Breast epithelium (tissue), 4 donors: ENCODE measurements at regions not wholly inside any gene's neighbourhood (a gene's known extent, or its start where the extent isn't known, plus 50 kb on each side); places are given as distances from the start of the nearest gene placed in this dataset.
A peak's percentile ranks its signal among the peaks of the same experiment; 100 is the strongest.

Source experiments
- DNase-seq, 2 donors: peaks; one replicate each; pipeline ENCODE4 v3.0.0-alpha.2; 2019; ENCODE audit warnings: low spot score in 2 of 2
- H3K27ac ChIP-seq, 2 donors: fragments of 200-600 bp; sonication (generic) in 1 of 2; one replicate each; pipeline ENCODE4 v1.5.1; 2016 to 2019; ENCODE audit warnings: mild to moderate bottlenecking in 1 of 2
- H3K27me3 ChIP-seq, 2 donors: fragments of 200-600 bp; sonication (generic) in 1 of 2; one replicate each; pipeline versions ENCODE4 v1.5.1 to v1.6.0; 2017 to 2019; ENCODE audit warnings: control low read depth in 1 of 2, mild to moderate bottlenecking in 1 of 2
- H3K36me3 ChIP-seq: fragments of 200-600 bp; one replicate; pipeline ENCODE4 v1.5.1; 2019
- H3K4me1 ChIP-seq, 2 donors: fragments of 200-600 bp; sonication (generic); one replicate each; pipeline ENCODE4 v1.5.1; 2016 to 2019; ENCODE audit warnings: control low read depth in 1 of 2
- H3K4me3 ChIP-seq, 3 donors: fragments of 200-600 bp; sonication (generic); 1 replicate in 2 of 3; 2 replicates in 1 of 3; pipeline ENCODE4 v1.5.1; 2016 to 2019; ENCODE audit warnings: mild to moderate bottlenecking in 3 of 3, moderate library complexity in 2 of 3
- H3K9me3 ChIP-seq, 2 donors: fragments of 200-600 bp; sonication (generic) in 1 of 2; one replicate each; pipeline ENCODE4 v1.5.1; 2016 to 2019; ENCODE audit warnings: control low read depth in 1 of 2
- POLR2A ChIP-seq: fragments of 450-650 bp; IDR thresholded peaks from one replicate; pipeline ENCODE4 v1.6.1; 2016; ENCODE audit warnings: antibody characterized with exemption, mild to moderate bottlenecking, moderate library complexity
- POLR2AphosphoS5 ChIP-seq, 3 donors: sonication (generic); formaldehyde crosslinking; IDR thresholded peaks; one replicate each; pipeline ENCODE4 v1.6.1; 2017; ENCODE audit warnings: antibody characterized with exemption in 3 of 3
- intact Hi-C: fragments of 100-400 bp; cut with DNase I; formaldehyde crosslinking; loops from one replicate; pipeline ENCODE4 v1.15.1; 2023; ENCODE audit warnings: low total_unique reads
- TF ChIP-seq, protein P1 (sequence below), 3 donors: fragments of 450-650 bp; IDR thresholded peaks; one replicate each; pipeline ENCODE4 v1.5.1; 2016 to 2017; ENCODE audit warnings: antibody characterized with exemption in 3 of 3, mild to moderate bottlenecking in 3 of 3, moderate library complexity in 3 of 3

DNA sequence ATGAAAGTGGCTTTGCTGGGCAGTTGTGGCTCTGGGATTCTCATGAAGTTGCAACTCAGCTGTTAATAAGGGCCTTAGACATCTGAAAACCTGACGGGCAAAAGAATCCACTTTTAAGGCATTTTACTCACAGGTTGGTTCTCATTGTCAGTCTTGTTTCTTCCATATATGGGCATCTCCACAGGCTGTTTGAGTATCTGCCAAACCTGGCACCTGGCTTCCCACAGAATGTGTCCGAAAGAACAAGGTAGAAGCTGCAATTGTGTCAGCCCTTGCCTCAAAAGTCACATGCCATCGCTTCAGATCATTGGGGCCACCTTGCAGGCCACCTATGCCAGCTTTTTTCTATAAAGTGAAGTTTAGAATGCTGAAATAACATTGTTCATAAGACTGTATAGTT lies 102.4 kb downstream of the KCTD12 start:
- peak in 1 of 2 donors; percentile 42 for DNase-seq
- no peaks in the 10 kb centered on the region for H3K36me3 ChIP-seq
- no peak overlapping the region for H3K4me3 ChIP-seq
- no peaks in the 10 kb centered on the region for H3K4me1 ChIP-seq
- no peak for TF ChIP-seq POLR2A
- no peak for TF ChIP-seq POLR2AphosphoS5 (IDR thresholded peaks at IDR 0.05)
- TF ChIP-seq, protein P1, sequence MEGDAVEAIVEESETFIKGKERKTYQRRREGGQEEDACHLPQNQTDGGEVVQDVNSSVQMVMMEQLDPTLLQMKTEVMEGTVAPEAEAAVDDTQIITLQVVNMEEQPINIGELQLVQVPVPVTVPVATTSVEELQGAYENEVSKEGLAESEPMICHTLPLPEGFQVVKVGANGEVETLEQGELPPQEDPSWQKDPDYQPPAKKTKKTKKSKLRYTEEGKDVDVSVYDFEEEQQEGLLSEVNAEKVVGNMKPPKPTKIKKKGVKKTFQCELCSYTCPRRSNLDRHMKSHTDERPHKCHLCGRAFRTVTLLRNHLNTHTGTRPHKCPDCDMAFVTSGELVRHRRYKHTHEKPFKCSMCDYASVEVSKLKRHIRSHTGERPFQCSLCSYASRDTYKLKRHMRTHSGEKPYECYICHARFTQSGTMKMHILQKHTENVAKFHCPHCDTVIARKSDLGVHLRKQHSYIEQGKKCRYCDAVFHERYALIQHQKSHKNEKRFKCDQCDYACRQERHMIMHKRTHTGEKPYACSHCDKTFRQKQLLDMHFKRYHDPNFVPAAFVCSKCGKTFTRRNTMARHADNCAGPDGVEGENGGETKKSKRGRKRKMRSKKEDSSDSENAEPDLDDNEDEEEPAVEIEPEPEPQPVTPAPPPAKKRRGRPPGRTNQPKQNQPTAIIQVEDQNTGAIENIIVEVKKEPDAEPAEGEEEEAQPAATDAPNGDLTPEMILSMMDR (IDR thresholded peaks at IDR 0.05) = no peak
- H3K9me3 ChIP-seq = no peaks in the 10 kb centered on the region
- H3K27me3 ChIP-seq = no peaks in the 10 kb centered on the region
- intact Hi-C loops = no loop called here
- H3K27ac ChIP-seq = no peak overlapping the region

DNA sequence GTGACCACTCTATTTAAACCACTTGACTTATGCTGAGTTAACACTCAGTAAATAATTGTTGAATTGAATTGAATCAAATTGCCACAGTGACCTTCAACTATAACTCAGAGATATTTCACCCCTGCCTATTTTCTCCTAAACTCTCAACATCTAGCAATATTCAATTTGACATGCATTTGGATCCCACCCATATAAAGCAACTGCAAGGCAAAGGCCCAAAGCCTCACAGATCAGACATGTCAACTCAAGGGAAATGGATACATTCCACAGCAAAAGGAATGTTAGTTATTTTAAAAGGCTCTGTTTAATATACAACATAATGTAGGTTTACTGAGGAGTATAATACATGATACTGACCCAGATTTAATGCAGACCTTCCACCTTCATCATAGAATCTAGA lies 107.4 kb downstream of the KCTD12 start:
- H3K36me3 ChIP-seq = no peaks in the 10 kb centered on the region
- no peak overlapping the region for H3K27ac ChIP-seq
- no peaks in the 10 kb centered on the region for H3K27me3 ChIP-seq
- H3K4me3 ChIP-seq = no peak overlapping the region
- intact Hi-C loops = no loop called here
- no peaks in the 10 kb centered on the region for H3K9me3 ChIP-seq
- no peaks in the 10 kb centered on the region for H3K4me1 ChIP-seq
- TF ChIP-seq, protein P1 (IDR thresholded peaks at IDR 0.05) = no peak
- no peak for TF ChIP-seq POLR2A
- TF ChIP-seq POLR2AphosphoS5 (IDR thresholded peaks at IDR 0.05) = no peak
- DNase-seq = no peak

DNA sequence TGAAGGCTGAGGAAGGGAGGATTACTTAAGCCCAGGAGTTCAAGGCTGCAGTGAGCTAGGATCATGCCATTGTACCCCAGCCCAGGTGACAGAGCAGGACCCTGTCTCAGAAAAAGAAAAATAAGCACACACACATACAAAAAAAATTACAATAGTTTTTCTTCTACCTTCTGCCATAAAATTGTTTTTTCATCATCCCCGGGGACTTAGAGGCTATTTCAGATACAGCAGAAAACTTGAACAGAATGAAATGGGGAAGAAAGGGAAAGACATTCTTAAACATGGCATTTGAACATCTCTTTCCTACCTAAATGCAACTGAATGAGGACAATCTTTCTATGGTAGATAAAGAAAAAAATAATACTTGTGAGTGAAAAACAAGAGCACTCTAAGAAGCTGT lies 109.1 kb downstream of the KCTD12 start:
- Histone ChIP-seq H3K36me3 (no peaks in the 10 kb centered on the region), H3K27me3 (no peaks in the 10 kb centered on the region), H3K27ac (no peak overlapping the region), H3K4me3 (no peak overlapping the region), H3K9me3 (no peaks in the 10 kb centered on the region), H3K4me1 (no peaks in the 10 kb centered on the region)
- TF ChIP-seq POLR2A (no peak), POLR2AphosphoS5 (IDR thresholded peaks at IDR 0.05) (no peak)
- TF ChIP-seq, protein P1 (IDR thresholded peaks at IDR 0.05) = no peak
- intact Hi-C loops = no loop called here
- DNase-seq = no peak

DNA sequence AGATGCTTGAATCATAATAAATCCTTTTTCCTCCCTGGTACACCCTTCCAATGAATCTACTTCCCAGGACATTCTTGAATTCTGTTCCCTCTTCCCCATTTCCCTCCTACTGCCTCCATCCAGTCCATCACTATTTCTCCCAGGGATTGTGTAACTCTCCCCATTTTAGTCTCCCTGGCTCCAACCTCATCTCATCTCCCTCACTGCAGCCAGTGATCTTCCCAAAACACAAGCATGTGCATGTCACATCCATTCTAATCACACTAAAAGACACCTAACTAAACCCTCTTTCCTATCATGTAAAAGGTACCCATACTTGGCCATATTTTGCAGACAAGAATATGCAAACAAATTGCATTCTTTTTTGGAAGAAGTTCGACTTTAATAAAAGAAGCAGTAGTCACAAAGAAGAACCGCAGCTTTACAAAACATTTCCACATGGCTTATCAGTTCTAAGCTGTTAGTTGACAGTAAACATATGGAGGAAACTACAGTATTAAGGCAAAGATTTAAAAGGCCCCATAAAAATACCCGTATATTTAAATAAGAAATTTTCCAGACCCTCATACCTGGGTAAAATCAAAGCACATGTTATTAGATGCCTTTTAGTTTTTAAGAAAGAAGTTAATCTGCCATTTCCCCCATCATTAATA lies 111.0 kb downstream of the KCTD12 start:
- no peak overlapping the region for H3K4me3 ChIP-seq
- no peak overlapping the region for H3K27ac ChIP-seq
- H3K4me1 ChIP-seq = no peaks in the 10 kb centered on the region
- intact Hi-C loops = loop anchor here (2.0 kb wide), 1 partner anchor 42 kb away; no protein-coding TSS in a partner anchor
- no peaks in the 10 kb centered on the region for H3K9me3 ChIP-seq
- TF ChIP-seq POLR2AphosphoS5 (IDR thresholded peaks at IDR 0.05) (no peak), POLR2A (no peak)
- TF ChIP-seq, protein P1 (IDR thresholded peaks at IDR 0.05) = no peak
- no peak for DNase-seq
- H3K27me3 ChIP-seq = no peaks in the 10 kb centered on the region
- no peaks in the 10 kb centered on the region for H3K36me3 ChIP-seq

DNA sequence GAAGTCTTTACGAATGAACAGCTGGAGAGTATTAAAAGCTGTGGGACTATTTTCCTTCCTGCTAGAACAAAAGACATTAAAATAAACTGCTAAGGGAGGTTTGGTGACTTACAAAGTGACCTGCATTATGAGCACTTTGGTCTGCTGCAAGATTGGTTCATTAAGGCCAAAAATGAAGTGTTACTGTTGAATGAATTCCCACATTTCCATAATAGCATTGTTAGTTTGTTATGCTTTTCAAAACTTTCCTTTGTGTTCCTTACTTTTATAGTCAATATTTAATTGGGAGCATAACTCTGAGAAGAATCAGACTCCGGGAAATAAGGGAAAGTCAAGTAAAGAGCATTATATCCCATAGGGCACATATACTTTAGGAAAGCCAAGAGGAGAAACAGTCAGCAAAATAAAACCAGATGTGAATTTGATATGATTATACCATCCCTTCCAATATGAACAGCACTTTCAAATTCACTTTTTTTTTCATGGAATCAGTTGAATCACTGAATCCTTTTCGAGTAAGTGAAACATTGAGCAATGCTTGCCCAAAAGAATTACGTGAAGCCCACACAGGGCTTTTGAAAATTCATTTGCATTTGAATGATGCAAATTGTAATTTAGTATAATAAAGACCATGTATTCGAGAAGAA lies 112.6 kb downstream of the KCTD12 start:
- Histone ChIP-seq H3K9me3 (no peaks in the 10 kb centered on the region), H3K36me3 (no peaks in the 10 kb centered on the region), H3K4me1 (no peaks in the 10 kb centered on the region), H3K4me3 (no peak overlapping the region), H3K27me3 (no peaks in the 10 kb centered on the region), H3K27ac (peak overlapping the region in 1 of 2 donors; percentile 57)
- TF ChIP-seq POLR2AphosphoS5 (IDR thresholded peaks at IDR 0.05) = no peak
- TF ChIP-seq, protein P1 (IDR thresholded peaks at IDR 0.05) = no peak
- intact Hi-C loops = loop anchor here (2.0 kb wide), 1 partner anchor 41 kb away; no protein-coding TSS in a partner anchor
- DNase-seq = no peak
